ENCODE measurements at regions not wholly inside any gene's neighbourhood (a gene's known extent, or its start where the extent isn't known, plus 50 kb on each side); places are given as distances from the start of the nearest gene placed in this dataset.

- Histone ChIP-seq H3K9me3 (replicated peaks; ENCODE audit: control insufficient read depth, low read depth, low read length) (no peaks in the 10 kb centered on the region), H3K27me3 (ENCODE audit: control insufficient read depth, insufficient read depth, low read length) (no peaks in the 10 kb centered on the region), H3K4me3 (ENCODE audit: low read length) (no peak overlapping the region), H3K4me1 (ENCODE audit: control insufficient read depth, insufficient read depth, low read length) (no peaks in the 10 kb centered on the region), H3K27ac (ENCODE audit: low read length) (no peak overlapping the region), H3K36me3 (ENCODE audit: control insufficient read depth, insufficient read depth, low read length) (no peaks in the 10 kb centered on the region)
- no CpG with 5 or more reads among the region's 2 CpGs for WGBS (ENCODE audit: insufficient coverage)
- peak; percentile 57 for DNase-seq
Observed at GRCh38 chr20:54293526-54293925, 85.6 kb downstream of the PFDN4 start.

GRCh38 chr20:54294094-54294493 is 86.2 kb downstream of the PFDN4 start:
- no peak for DNase-seq
- Histone ChIP-seq H3K4me3 (ENCODE audit: low read length) (no peak overlapping the region), H3K27ac (ENCODE audit: low read length) (no peak overlapping the region), H3K27me3 (ENCODE audit: control insufficient read depth, insufficient read depth, low read length) (no peaks in the 10 kb centered on the region), H3K4me1 (ENCODE audit: control insufficient read depth, insufficient read depth, low read length) (no peaks in the 10 kb centered on the region), H3K9me3 (replicated peaks; ENCODE audit: control insufficient read depth, low read depth, low read length) (no peaks in the 10 kb centered on the region), H3K36me3 (ENCODE audit: control insufficient read depth, insufficient read depth, low read length) (no peaks in the 10 kb centered on the region)
- WGBS (ENCODE audit: insufficient coverage) = no CpG with 5 or more reads among the region's 2 CpGs

- Histone ChIP-seq H3K4me3 (ENCODE audit: low read length) (no peak overlapping the region), H3K27ac (ENCODE audit: low read length) (no peak overlapping the region), H3K36me3 (ENCODE audit: control insufficient read depth, insufficient read depth, low read length) (no peaks in the 10 kb centered on the region), H3K4me1 (ENCODE audit: control insufficient read depth, insufficient read depth, low read length) (no peaks in the 10 kb centered on the region), H3K27me3 (ENCODE audit: control insufficient read depth, insufficient read depth, low read length) (no peaks in the 10 kb centered on the region), H3K9me3 (replicated peaks; ENCODE audit: control insufficient read depth, low read depth, low read length) (no peaks in the 10 kb centered on the region)
- 100% methylated on average over 1 of the region's 1 CpG for WGBS (ENCODE audit: insufficient coverage)
- no peak for DNase-seq
Observed at GRCh38 chr20:54295686-54296085, 87.8 kb downstream of the PFDN4 start.

GRCh38 chr20:54305421-54305820 is 97.5 kb downstream of the PFDN4 start:
- Histone ChIP-seq H3K27ac (ENCODE audit: low read length) (no peak overlapping the region), H3K4me1 (ENCODE audit: control insufficient read depth, insufficient read depth, low read length) (peaks cover 3% of the 10 kb centered on the region), H3K27me3 (ENCODE audit: control insufficient read depth, insufficient read depth, low read length) (no peaks in the 10 kb centered on the region), H3K36me3 (ENCODE audit: control insufficient read depth, insufficient read depth, low read length) (no peaks in the 10 kb centered on the region), H3K4me3 (ENCODE audit: low read length) (no peak overlapping the region), H3K9me3 (replicated peaks; ENCODE audit: control insufficient read depth, low read depth, low read length) (no peaks in the 10 kb centered on the region)
- WGBS (ENCODE audit: insufficient coverage) = no CpG with 5 or more reads among the region's 7 CpGs
- peak; percentile 87 for DNase-seq

- Histone ChIP-seq H3K36me3 (ENCODE audit: control insufficient read depth, insufficient read depth, low read length) (no peaks in the 10 kb centered on the region), H3K4me1 (ENCODE audit: control insufficient read depth, insufficient read depth, low read length) (peaks cover 3% of the 10 kb centered on the region), H3K27me3 (ENCODE audit: control insufficient read depth, insufficient read depth, low read length) (no peaks in the 10 kb centered on the region), H3K4me3 (ENCODE audit: low read length) (no peak overlapping the region), H3K9me3 (replicated peaks; ENCODE audit: control insufficient read depth, low read depth, low read length) (no peaks in the 10 kb centered on the region), H3K27ac (ENCODE audit: low read length) (no peak overlapping the region)
- no peak for DNase-seq
- 92% methylated on average over 3 of the region's 6 CpGs for WGBS (ENCODE audit: insufficient coverage)
Observed at GRCh38 chr20:54306985-54307710, 99.3 kb downstream of the PFDN4 start.

GRCh38 chr20:54308804-54309203 is 100.9 kb downstream of the PFDN4 start:
- 29% methylated on average over 2 of the region's 4 CpGs for WGBS (ENCODE audit: insufficient coverage)
- no peaks in the 10 kb centered on the region for H3K36me3 ChIP-seq (ENCODE audit: control insufficient read depth, insufficient read depth, low read length)
- H3K27ac ChIP-seq (ENCODE audit: low read length) = no peak overlapping the region
- no peaks in the 10 kb centered on the region for H3K27me3 ChIP-seq (ENCODE audit: control insufficient read depth, insufficient read depth, low read length)
- no peaks in the 10 kb centered on the region for H3K9me3 ChIP-seq (replicated peaks; ENCODE audit: control insufficient read depth, low read depth, low read length)
- H3K4me1 ChIP-seq (ENCODE audit: control insufficient read depth, insufficient read depth, low read length) = peaks cover 3% of the 10 kb centered on the region
- DNase-seq = peak; percentile 58
- H3K4me3 ChIP-seq (ENCODE audit: low read length) = no peak overlapping the region

GRCh38 chr20:54318892-54319291 is 111.0 kb downstream of the PFDN4 start:
- DNase-seq = no peak
- Histone ChIP-seq H3K4me1 (ENCODE audit: control insufficient read depth, insufficient read depth, low read length) (no peaks in the 10 kb centered on the region), H3K4me3 (ENCODE audit: low read length) (no peak overlapping the region), H3K36me3 (ENCODE audit: control insufficient read depth, insufficient read depth, low read length) (no peaks in the 10 kb centered on the region), H3K27me3 (ENCODE audit: control insufficient read depth, insufficient read depth, low read length) (no peaks in the 10 kb centered on the region), H3K27ac (ENCODE audit: low read length) (no peak overlapping the region), H3K9me3 (replicated peaks; ENCODE audit: control insufficient read depth, low read depth, low read length) (peaks cover 2% of the 10 kb centered on the region)
- no CpG with 5 or more reads among the region's 1 CpG for WGBS (ENCODE audit: insufficient coverage)

GRCh38 chr20:54320148-54320607 is 112.3 kb downstream of the PFDN4 start:
- H3K27ac ChIP-seq (ENCODE audit: low read length) = no peak overlapping the region
- H3K4me3 ChIP-seq (ENCODE audit: low read length) = no peak overlapping the region
- peaks cover 2% of the 10 kb centered on the region for H3K9me3 ChIP-seq (replicated peaks; ENCODE audit: control insufficient read depth, low read depth, low read length)
- DNase-seq = peak; percentile 7
- no peaks in the 10 kb centered on the region for H3K4me1 ChIP-seq (ENCODE audit: control insufficient read depth, insufficient read depth, low read length)
- H3K27me3 ChIP-seq (ENCODE audit: control insufficient read depth, insufficient read depth, low read length) = no peaks in the 10 kb centered on the region
- WGBS (ENCODE audit: insufficient coverage) = 60% methylated on average over 2 of the region's 4 CpGs
- no peaks in the 10 kb centered on the region for H3K36me3 ChIP-seq (ENCODE audit: control insufficient read depth, insufficient read depth, low read length)

- Histone ChIP-seq H3K4me1 (ENCODE audit: control insufficient read depth, insufficient read depth, low read length) (no peaks in the 10 kb centered on the region), H3K27me3 (ENCODE audit: control insufficient read depth, insufficient read depth, low read length) (no peaks in the 10 kb centered on the region), H3K36me3 (ENCODE audit: control insufficient read depth, insufficient read depth, low read length) (no peaks in the 10 kb centered on the region), H3K4me3 (ENCODE audit: low read length) (no peak overlapping the region), H3K9me3 (replicated peaks; ENCODE audit: control insufficient read depth, low read depth, low read length) (peaks cover 2% of the 10 kb centered on the region), H3K27ac (ENCODE audit: low read length) (no peak overlapping the region)
- DNase-seq = no peak
- WGBS (ENCODE audit: insufficient coverage) = 50% methylated on average over 1 of the region's 3 CpGs
Observed at GRCh38 chr20:54321352-54322087, 113.6 kb downstream of the PFDN4 start.

GRCh38 chr20:54323227-54323734 is 115.4 kb downstream of the PFDN4 start:
- Histone ChIP-seq H3K27ac (ENCODE audit: low read length) (no peak overlapping the region), H3K36me3 (ENCODE audit: control insufficient read depth, insufficient read depth, low read length) (no peaks in the 10 kb centered on the region), H3K27me3 (ENCODE audit: control insufficient read depth, insufficient read depth, low read length) (no peaks in the 10 kb centered on the region), H3K4me1 (ENCODE audit: control insufficient read depth, insufficient read depth, low read length) (no peaks in the 10 kb centered on the region), H3K9me3 (replicated peaks; ENCODE audit: control insufficient read depth, low read depth, low read length) (no peaks in the 10 kb centered on the region), H3K4me3 (ENCODE audit: low read length) (no peak overlapping the region)
- DNase-seq = peak; percentile 26
- no CpG with 5 or more reads among the region's 2 CpGs for WGBS (ENCODE audit: insufficient coverage)
